ENCODE measurements at regions not wholly inside any gene's neighbourhood (a gene's known extent, or its start where the extent isn't known, plus 50 kb on each side); places are given as distances from the start of the nearest gene placed in this dataset.

GRCh38 chr1:229094476-229095311 is 176.2 kb upstream of the RAB4A start:
- Histone ChIP-seq H3K4me1 (peaks cover 0 to 60% (median 40%) of the 10 kb centered on the region in 4 donors), H3K9me3 (no peaks in the 10 kb centered on the region), H3K36me3 (no peaks in the 10 kb centered on the region), H3K27me3 (no peaks in the 10 kb centered on the region), H3K4me3 (no peak overlapping the region), H3K27ac (peak overlapping the region; percentile 7 to 78)
- no peak for TF ChIP-seq CTCF (IDR thresholded peaks at IDR 0.05)
- DNase-seq, result no peak
- intact Hi-C loops (cut with DNase I; ENCODE audit: low total_unique reads), result no loop called here

GRCh38 chr1:229095325-229095724 is 175.6 kb upstream of the RAB4A start:
- no peaks in the 10 kb centered on the region for H3K36me3 ChIP-seq
- peaks cover 0 to 54% (median 38%) of the 10 kb centered on the region in 4 donors for H3K4me1 ChIP-seq
- no peaks in the 10 kb centered on the region for H3K27me3 ChIP-seq
- DNase-seq, result no peak
- no peak overlapping the region for H3K4me3 ChIP-seq
- peak overlapping the region; percentile 7 to 25 for H3K27ac ChIP-seq
- TF ChIP-seq CTCF (IDR thresholded peaks at IDR 0.05), result no peak
- no peaks in the 10 kb centered on the region for H3K9me3 ChIP-seq
- intact Hi-C loops (cut with DNase I; ENCODE audit: low total_unique reads), result no loop called here

GRCh38 chr1:229097356-229097755 is 173.6 kb upstream of the RAB4A start:
- no peaks in the 10 kb centered on the region for H3K36me3 ChIP-seq
- H3K4me3 ChIP-seq, result no peak overlapping the region
- intact Hi-C loops (cut with DNase I; ENCODE audit: low total_unique reads), result no loop called here
- no peak for DNase-seq
- no peak overlapping the region for H3K27ac ChIP-seq
- peaks cover 0 to 35% (median 25%) of the 10 kb centered on the region in 4 donors for H3K4me1 ChIP-seq
- H3K27me3 ChIP-seq, result no peaks in the 10 kb centered on the region
- no peak for TF ChIP-seq CTCF (IDR thresholded peaks at IDR 0.05)
- no peaks in the 10 kb centered on the region for H3K9me3 ChIP-seq

GRCh38 chr1:229098361-229098760 is 172.6 kb upstream of the RAB4A start:
- Histone ChIP-seq H3K27me3 (no peaks in the 10 kb centered on the region), H3K4me1 (peaks cover 0 to 35% (median 27%) of the 10 kb centered on the region in 4 donors), H3K9me3 (no peaks in the 10 kb centered on the region), H3K27ac (no peak overlapping the region), H3K4me3 (no peak overlapping the region), H3K36me3 (no peaks in the 10 kb centered on the region)
- DNase-seq, result no peak
- TF ChIP-seq CTCF (IDR thresholded peaks at IDR 0.05), result no peak
- intact Hi-C loops (cut with DNase I; ENCODE audit: low total_unique reads), result no loop called here

GRCh38 chr1:229098903-229099578 is 171.9 kb upstream of the RAB4A start:
- H3K27me3 ChIP-seq, result no peaks in the 10 kb centered on the region
- H3K4me1 ChIP-seq, result peaks cover 0 to 35% (median 26%) of the 10 kb centered on the region in 4 donors
- no peaks in the 10 kb centered on the region for H3K9me3 ChIP-seq
- TF ChIP-seq CTCF (IDR thresholded peaks at IDR 0.05), result no peak
- no peak overlapping the region for H3K4me3 ChIP-seq
- no peaks in the 10 kb centered on the region for H3K36me3 ChIP-seq
- no peak for DNase-seq
- intact Hi-C loops (cut with DNase I; ENCODE audit: low total_unique reads), result no loop called here
- no peak overlapping the region for H3K27ac ChIP-seq

Measured in tibial artery (tissue), 4 donors.